Fibroblast of peridontal ligament (primary cell): ENCODE measurements at regions not wholly inside any gene's neighbourhood (a gene's known extent, or its start where the extent isn't known, plus 50 kb on each side); places are given as distances from the start of the nearest gene placed in this dataset.
"Not testable (repeated sequence)": the region's sequence is repeated elsewhere in the genome, so short reads cannot be mapped to it uniquely, and the experiment has no call there.

Source experiments
- DNase-seq: peaks from one replicate; pipeline ENCODE4 v3.0.0-alpha.2; 2010; ENCODE audit errors: extremely low read depth

DNA sequence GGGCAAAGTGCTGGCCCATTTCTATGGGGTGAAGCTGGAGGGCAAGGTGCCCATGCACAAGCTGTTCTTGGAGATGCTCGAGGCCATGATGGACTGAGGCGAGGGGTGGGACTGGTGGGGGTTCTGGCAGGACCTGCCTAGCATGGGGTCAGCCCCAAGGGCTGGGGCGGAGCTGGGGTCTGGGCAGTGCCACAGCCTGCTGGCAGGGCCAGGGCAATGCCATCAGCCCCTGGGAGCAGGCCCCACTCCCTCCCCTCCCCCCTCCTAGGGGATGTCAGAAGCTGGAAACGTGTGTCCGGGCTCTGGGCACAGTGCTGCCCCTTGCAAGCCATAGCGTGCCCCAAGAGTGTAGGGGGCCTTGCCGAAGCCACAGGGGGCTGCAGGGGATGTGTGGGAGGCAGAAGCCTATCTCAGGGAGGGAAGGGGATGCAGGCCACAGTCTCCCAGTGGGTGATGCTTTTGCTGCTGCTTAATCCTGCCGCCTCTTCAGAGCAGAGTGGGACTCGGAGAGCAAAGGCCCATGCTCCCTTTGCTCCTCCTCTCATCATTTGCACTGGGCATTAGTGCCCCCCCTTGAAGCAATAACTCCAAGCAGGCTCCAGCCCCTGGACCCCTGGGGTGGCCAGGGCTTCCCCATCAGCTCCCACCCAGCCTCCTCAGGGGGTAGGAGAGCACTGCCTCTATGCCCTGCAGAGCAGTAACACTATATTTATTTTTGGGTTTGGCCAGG lies 85.2 kb downstream of the MRPL57 start:
- not testable (repeated sequence) for DNase-seq

DNA sequence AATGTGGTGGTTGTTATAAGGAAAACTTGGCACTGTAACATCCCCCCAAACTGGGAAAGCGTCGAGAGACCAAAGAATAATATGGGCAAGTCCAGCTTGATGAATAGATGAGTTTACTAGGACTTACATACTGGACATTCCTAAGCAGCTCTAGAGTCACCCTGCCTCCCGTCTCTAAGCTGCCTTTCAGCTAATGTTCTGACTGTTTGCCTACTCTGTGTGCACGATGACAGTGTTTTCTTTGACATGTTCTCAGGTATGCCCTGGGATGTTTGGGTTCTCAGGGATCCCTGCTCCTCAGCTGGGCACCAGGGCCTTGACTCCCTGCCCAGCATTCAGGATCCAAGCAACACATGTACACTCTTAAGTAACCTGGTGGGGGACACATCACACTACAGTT lies 87.5 kb downstream of the MRPL57 start:
- not testable (repeated sequence) for DNase-seq

GRCh38 chr13:21268485-21268884 lies 92.0 kb downstream of the MRPL57 start:
- DNase-seq: not testable (repeated sequence)

- DNase-seq: not testable (repeated sequence)
Measured at GRCh38 chr13:21272439-21272838, 96.0 kb downstream of the MRPL57 start.

GRCh38 chr13:21274457-21274856 lies 98.0 kb downstream of the MRPL57 start:
- not testable (repeated sequence) for DNase-seq

- DNase-seq: no peak
Measured at GRCh38 chr13:21282065-21282464, 105.6 kb downstream of the MRPL57 start.

GRCh38 chr13:21287331-21287907 lies 111.0 kb downstream of the MRPL57 start:
- DNase-seq: no peak

DNA sequence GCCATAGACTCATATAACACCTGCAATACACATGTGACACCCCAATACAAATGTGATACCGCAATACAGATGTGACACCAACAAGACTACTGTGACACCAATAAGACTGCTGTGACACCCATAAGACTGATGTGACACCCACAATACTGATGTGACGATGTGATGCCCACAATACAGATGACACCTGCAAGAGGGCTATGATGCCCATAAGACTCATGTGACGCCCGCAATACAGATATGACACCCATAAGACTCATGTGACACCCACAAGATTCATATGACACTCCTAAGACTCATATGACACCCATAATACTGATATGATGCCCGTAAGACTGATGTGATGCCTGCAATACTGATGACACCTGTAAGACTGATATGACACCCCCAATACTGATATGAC lies 113.0 kb downstream of the MRPL57 start:
- no peak for DNase-seq

DNA sequence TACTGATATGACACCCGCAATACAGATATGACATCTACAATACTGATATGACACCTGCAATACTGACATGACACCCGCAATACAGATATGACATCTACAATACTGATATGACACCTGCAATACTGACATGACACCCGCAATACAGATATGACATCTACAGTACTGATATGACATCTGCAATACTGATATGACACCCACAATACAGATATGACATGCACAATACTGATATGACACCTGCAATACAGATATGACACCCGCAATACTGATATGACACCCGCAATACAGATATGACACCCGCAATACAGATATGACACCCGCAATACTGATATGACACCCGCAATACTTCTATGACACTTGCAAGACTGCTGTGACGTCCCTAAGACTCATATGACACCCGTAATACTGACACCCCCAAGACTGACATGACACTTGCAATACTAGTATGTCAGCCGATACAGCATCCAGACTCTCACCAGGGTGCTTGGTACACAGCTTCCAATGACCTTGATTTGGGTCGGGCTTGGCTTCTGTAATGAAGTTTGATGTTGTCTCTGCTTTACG lies 114.1 kb downstream of the MRPL57 start:
- not testable (repeated sequence) for DNase-seq

DNA sequence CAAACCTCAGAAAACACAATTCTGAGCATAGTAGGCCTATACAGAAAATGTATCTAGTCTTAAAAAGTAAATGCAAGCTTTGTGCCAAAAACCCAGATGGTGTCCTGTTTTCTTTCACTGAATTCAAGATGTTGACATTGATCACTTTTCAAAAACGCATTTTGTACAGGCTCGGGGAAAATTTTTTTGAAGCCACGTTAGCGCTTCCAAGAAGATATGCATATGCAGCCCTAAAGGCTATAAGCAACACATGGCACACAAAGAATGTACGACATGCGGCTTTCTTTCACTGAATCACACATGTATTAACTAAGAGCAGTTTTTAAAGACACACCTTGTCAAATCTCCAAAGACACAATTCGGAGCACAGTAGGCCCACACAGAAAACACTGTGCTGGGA lies 115.4 kb downstream of the MRPL57 start:
- DNase-seq: no peak

DNA sequence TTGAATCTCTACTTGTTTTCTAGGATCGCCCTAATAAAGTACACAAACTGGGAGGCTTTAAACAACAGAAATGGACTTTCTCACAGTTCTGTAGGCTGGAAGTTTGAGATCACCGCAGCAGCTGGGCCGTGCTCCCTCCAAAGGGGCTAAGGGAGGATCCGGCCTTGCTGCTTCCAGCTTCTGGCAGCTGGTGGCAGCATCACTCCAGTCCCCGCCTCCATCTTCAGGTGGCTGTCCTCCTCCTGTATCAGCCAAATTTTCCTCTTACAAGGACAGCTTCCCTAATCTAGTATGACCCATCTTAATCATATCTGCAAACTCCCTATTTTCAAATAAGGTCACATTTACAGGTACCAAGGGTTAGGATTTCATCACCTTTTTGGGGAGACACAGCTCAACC lies 120.5 kb downstream of the MRPL57 start:
- peak; percentile 40 for DNase-seq

GRCh38 chr13:21297447-21297846 lies 121.0 kb downstream of the MRPL57 start:
- no peak for DNase-seq

DNA sequence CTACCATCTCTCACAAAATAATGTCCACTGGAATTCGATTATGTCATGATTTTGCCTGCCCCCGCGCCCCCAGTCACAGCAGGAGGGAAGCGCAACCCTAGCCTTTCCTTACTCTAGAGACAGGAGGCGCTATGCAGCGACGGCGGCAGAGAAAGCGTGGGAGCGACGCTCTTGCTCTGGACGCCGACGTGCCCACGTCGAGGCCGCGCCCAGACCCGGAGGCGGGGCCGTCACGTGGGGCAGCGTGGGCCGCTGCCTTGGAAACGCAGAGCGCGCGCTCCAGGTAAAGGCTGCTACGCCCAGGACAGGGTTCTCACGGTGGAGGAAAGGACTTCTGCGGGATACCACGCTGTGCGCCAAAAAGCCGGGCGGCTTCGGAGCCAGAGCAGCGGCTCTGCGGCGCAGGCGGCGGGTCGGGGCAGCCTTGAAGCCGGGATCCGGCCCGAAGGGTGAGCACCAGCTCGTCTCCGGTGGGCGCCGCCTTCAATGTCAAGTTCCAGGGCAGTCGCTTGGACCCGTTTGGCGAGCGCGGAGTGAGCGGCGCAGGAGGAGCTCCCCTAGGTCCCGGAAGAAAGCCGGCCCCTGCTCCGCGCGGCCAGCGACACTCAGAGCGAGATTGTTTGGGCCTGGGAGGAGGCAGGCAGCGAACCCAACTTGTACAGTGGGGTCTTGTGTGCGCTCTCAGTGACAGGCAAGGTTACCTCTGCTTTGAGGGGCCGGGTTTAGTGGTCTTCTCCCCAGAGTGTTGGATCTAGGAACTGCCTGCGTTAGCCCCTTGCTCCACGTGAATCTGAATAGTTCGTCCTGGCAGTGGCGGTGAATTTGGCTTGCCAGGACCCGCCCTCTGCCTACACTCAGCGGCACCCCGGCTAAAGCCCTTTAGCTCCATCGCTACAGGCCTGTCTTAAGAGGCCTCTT lies 121.7 kb downstream of the MRPL57 start:
- DNase-seq: peak; percentile 85

GRCh38 chr13:21304256-21304655 lies 127.8 kb downstream of the MRPL57 start:
- no peak for DNase-seq

- DNase-seq: not testable (repeated sequence)
Measured at GRCh38 chr13:21306300-21307073, 130.0 kb downstream of the MRPL57 start.

- not testable (repeated sequence) for DNase-seq
Measured at GRCh38 chr13:21307158-21307557, 130.7 kb downstream of the MRPL57 start.

DNA sequence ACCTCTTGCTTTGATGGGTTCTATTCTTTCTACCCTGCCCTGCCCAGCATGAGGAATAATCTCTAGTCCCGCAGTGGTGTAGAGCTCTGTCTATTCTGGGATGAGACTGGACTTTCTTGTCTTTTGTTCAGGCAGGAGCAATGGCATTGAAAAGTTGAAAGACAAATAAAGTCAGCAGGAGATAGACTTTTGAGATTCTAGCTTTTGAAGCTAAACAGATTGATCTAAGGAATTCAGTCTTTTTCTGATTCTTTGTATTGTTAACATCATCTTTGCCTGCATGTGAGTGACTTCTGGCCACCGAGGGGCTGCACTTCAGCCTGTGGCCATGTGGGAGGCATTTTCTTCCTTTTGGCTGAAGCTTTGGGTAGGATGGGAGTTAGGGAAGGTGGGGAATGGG lies 132.4 kb downstream of the MRPL57 start:
- no peak for DNase-seq

DNA sequence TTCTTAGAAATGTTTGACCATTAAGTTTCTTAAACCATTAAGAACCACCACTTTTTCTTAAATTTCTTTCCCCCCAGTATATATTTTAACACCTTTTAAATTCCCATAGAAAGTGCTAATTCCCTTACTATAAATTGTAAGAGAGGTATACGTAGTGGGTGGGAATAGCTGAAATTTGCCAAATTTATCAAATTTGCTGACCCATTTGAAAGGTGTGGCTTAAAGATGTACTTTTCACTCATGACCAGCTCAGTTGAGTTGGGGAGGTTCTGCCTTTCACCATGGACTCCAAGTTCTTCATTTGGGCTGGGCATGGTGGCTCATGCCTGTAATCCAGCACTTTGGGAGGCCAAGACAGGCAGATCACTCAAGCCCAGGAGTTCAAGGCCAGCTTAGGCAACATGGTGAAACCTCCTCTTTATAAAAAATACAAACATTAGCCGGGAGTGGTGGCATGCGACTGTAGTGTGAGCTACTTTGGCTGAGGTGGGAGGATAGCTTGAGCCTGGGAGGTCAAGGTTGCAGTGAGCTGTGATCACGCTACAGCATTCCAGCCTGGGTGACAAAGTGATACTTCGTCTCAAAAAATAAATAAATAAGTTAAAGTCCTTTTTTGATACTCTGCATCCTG lies 133.2 kb downstream of the MRPL57 start:
- no peak for DNase-seq

DNA sequence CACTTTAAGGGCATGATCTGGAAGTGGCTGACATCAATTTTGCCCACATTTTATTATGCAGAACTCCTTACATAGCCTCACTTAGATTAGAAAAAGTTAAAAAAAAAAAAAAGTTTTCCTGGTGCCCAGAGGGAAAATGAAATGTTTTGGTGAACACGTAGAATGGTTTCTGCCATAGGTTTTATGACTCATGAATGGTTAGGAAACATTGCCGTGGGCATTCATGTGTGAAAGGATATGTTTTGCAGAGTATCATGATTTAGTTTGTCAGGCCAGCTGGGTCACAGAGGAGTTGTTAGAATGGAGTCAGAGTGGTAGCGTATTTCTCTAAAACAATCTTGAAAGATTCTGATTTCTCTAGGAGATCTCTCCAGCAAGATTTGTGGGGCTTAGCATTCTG lies 133.8 kb downstream of the MRPL57 start:
- DNase-seq: peak; percentile 42

- not testable (repeated sequence) for DNase-seq
Measured at GRCh38 chr13:21314976-21315375, 138.5 kb downstream of the MRPL57 start.

DNA sequence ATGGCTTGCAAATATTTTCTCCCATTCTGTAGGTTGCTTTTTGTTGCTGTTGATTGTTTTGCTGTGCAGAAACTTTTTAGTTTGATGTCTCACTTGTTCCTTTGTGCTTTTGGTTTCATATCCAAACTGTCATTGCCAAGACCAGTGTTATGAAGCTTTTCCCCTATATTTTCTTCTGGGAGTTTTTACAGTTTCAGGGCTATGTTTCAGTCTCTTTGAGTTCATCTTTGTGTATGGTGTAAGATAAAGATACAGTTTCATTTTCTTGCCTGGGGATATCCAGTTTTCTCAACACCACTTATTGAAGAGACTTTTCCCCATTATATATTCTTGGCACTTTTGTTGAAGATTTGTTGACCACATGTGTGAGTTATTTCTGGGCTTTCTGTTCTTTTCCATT lies 139.9 kb downstream of the MRPL57 start:
- DNase-seq: no peak
